Activated naive CD4-positive, alpha-beta T cell treated with anti-CD3 and anti-CD28 coated beads, Interleukin-2, amount 50 U/mL, for 72 hours (primary cell): ENCODE measurements at regions not wholly inside any gene's neighbourhood (a gene's known extent, or its start where the extent isn't known, plus 50 kb on each side); places are given as distances from the start of the nearest gene placed in this dataset.

Source experiments
- ATAC-seq, 2 donors: fragments of 150-1000 bp; cut with Tn5 transposase; 2 replicates each; pipeline ENCODE4 v1.10.0; 2021; ENCODE audit warnings: mild to moderate bottlenecking in 2 of 2, moderate library complexity in 2 of 2
- DNase-seq, 2 donors: peaks; one replicate each; pipeline ENCODE4 v3.0.0; 2021 to 2022; ENCODE audit warnings: low spot score in 2 of 2
- H3K27ac Mint-ChIP-seq, 2 donors: one replicate each; pipeline ENCODE4 v1.8.0; 2022; ENCODE audit warnings: mild to moderate bottlenecking in 2 of 2, mixed read lengths in 2 of 2
- H3K36me3 Mint-ChIP-seq, 2 donors: one replicate each; pipeline ENCODE4 v1.8.0; 2022; ENCODE audit warnings: mixed read lengths in 2 of 2
- H3K9me3 Mint-ChIP-seq, 2 donors: one replicate each; pipeline ENCODE4 v1.8.0; 2022; ENCODE audit warnings: mixed read lengths in 2 of 2

GRCh38 chr1:105886309-105886708 is 1170.2 kb upstream of the PRMT6 start:
- no peak for ATAC-seq
- no peak overlapping the region for H3K27ac Mint-ChIP-seq
- DNase-seq, result no peak
- H3K9me3 Mint-ChIP-seq, result peaks cover 21 to 25% of the 10 kb centered on the region in 2 donors
- H3K36me3 Mint-ChIP-seq, result peaks cover 0 to 23% of the 10 kb centered on the region in 2 donors

DNA sequence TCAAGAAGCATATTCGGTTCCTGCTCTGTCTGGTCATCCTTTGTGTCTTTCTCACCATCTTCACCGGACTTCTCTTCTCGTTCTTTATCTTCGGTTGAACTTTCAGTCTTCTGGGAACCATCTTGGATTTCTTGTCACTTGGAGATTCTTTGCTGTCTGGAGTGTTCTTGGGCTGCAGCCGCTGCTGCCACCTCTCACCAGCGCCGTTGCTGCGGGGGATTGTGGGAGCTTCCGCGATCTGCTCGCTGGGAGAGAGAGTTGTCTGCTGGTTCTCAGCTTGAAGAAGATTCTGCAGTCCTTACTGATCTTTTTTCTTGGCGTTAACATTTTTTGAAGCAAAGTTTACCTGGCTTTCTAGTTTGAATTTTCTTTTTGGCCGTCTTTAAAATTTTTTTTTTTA is 1165.2 kb upstream of the PRMT6 start:
- DNase-seq (no peak), ATAC-seq (no peak)
- Mint-ChIP-seq H3K9me3 (peaks cover 23 to 30% of the 10 kb centered on the region in 2 donors), H3K36me3 (peaks cover 4 to 14% of the 10 kb centered on the region in 2 donors), H3K27ac (no peak overlapping the region)

GRCh38 chr1:105894006-105894405 is 1162.5 kb upstream of the PRMT6 start:
- Mint-ChIP-seq H3K36me3 (peaks cover 4 to 25% of the 10 kb centered on the region in 2 donors), H3K27ac (no peak overlapping the region), H3K9me3 (peaks cover 34 to 40% of the 10 kb centered on the region in 2 donors)
- DNase-seq (no peak), ATAC-seq (no peak)

DNA sequence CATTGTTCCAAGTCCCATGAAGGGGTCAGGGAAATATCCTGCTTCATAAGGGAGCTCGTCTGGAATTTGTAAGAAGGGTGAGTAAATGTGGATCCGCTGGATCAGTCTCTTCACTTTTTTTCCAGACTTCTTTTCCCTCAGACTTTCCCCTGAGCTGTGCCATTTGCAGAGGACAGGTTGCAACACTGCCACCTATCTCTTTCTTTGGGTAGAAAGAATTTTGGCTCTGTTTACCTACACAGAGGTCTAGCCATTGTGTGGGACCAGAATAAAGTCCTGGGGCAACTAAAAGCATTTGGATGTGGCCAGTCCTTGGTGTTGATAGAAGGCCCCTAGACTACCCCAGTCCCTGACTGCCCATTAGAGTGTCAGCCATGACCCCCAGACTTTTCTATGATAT is 1146.7 kb upstream of the PRMT6 start:
- no peak for DNase-seq
- Mint-ChIP-seq H3K27ac (no peak overlapping the region), H3K9me3 (peaks cover 12 to 25% of the 10 kb centered on the region in 2 donors), H3K36me3 (peaks cover 0 to 5% of the 10 kb centered on the region in 2 donors)
- ATAC-seq, result no peak

DNA sequence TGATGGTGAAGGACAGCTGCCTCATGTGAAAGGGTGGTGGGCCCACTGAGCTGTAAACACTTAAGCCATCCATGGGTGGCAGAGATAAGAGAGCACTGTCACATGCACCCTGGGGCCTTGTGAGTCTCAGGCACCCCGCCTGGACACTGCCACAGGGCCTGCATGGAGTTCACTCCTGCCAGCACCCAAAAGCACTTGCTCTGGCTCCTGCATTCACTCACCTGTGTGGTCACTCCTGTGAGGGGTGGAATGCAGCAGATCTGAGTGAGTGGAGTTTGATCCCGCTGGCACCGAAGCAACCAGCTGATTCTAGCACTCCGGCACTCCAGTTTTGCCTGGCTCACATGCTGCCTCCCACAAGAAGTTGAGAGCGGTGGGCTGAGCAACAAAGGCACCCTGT is 1142.1 kb upstream of the PRMT6 start:
- no peak overlapping the region for H3K27ac Mint-ChIP-seq

GRCh38 chr1:105934806-105935205 is 1121.7 kb upstream of the PRMT6 start:
- Mint-ChIP-seq H3K9me3 (peaks cover 23 to 33% of the 10 kb centered on the region in 2 donors), H3K27ac (no peak overlapping the region), H3K36me3 (peaks cover 6 to 9% of the 10 kb centered on the region in 2 donors)
- DNase-seq (no peak), ATAC-seq (no peak)

More for the DNA sequence above, 1142.1 kb upstream of the PRMT6 start:
- ATAC-seq (no peak), DNase-seq (no peak)
- H3K36me3 Mint-ChIP-seq, result no peaks in the 10 kb centered on the region
- H3K9me3 Mint-ChIP-seq, result peaks cover 5 to 24% of the 10 kb centered on the region in 2 donors

- Mint-ChIP-seq H3K27ac (no peak overlapping the region), H3K36me3 (no peaks in the 10 kb centered on the region)
Measured at GRCh38 chr1:105964879-105965278, 1091.6 kb upstream of the PRMT6 start.

GRCh38 chr1:105997516-105997915 is 1059.0 kb upstream of the PRMT6 start:
- Mint-ChIP-seq H3K27ac (no peak overlapping the region), H3K9me3 (peaks cover 14 to 30% of the 10 kb centered on the region in 2 donors), H3K36me3 (no peaks in the 10 kb centered on the region)
- ATAC-seq, result no peak
- DNase-seq, result no peak

More at GRCh38 chr1:105964879-105965278, 1091.6 kb upstream of the PRMT6 start:
- no peak for ATAC-seq
- no peak for DNase-seq
- peaks cover 4 to 10% of the 10 kb centered on the region in 2 donors for H3K9me3 Mint-ChIP-seq

DNA sequence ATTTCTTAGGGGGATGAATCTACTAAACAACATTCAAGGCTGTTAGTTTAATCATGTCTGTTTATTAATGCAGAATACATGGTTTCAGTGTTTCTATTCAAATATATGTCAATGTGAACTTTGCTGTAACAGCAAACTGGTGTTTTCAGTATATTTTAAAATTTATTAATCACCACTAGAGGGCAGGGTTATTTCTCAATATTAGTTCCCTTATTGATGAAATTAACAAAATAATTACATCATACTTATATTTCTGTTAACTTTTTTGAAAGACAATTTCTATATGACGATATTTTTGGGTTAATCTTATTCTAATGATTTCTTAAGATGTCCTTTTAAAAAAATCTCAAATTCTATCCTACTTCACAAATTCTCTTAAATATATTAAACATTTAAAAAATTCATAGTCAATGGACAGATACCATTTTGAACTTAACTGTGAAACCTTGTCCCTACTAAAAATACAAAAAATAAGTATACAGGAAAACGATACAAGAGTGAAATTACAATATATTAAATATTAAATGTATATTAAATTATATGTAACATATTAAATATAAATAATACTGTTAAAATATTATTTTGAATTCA is 1034.1 kb upstream of the PRMT6 start:
- ATAC-seq (no peak), DNase-seq (no peak)
- H3K27ac Mint-ChIP-seq, result no peak overlapping the region
- no peaks in the 10 kb centered on the region for H3K36me3 Mint-ChIP-seq
- H3K9me3 Mint-ChIP-seq, result peaks cover 0 to 4% of the 10 kb centered on the region in 2 donors

- Mint-ChIP-seq H3K27ac (no peak overlapping the region), H3K9me3 (no peaks in the 10 kb centered on the region), H3K36me3 (no peaks in the 10 kb centered on the region)
- DNase-seq, result no peak
- no peak for ATAC-seq
Measured at GRCh38 chr1:106027871-106028270, 1028.6 kb upstream of the PRMT6 start.

DNA sequence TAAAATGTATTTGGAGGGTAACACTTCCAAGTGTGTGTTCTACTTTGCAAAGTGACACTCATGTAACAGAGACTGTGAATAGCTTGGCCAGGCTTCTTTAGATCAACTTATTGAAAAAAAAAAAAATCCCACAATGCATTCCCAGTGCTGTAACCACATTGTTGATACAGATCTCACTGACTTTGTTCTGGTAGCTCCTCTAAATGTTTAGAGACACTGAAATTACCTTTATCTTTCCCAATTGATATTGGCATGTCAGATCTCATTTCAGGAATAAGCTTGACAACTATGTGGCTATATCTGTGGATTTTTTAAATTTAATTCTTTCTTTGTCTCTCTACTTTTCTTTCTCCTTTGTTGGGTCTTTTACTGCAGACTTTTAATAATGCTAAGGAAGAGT is 1018.9 kb upstream of the PRMT6 start:
- DNase-seq (no peak), ATAC-seq (no peak)
- Mint-ChIP-seq H3K36me3 (peaks cover 0 to 1% of the 10 kb centered on the region in 2 donors), H3K9me3 (peaks cover 23 to 24% of the 10 kb centered on the region in 2 donors), H3K27ac (no peak overlapping the region)

DNA sequence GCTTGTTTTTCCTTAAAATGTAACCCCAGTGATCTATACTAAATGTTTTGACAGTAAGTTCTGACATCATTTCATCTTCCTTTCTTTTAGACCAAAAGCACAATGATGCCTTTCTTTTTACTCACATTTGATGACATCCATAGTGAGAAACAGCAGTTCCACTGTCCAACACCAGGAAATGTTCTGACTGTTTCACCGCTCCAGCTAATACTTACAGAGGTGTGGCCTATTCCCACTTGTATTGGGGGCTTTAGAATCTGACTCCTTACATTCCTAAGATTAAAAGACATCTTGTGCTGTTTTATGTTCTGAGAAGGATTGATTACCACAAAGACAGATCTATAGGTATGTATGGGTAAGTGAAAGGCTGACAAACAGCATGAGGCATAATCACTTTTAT is 1018.2 kb upstream of the PRMT6 start:
- Mint-ChIP-seq H3K36me3 (peaks cover 0 to 7% of the 10 kb centered on the region in 2 donors), H3K9me3 (peaks cover 23 to 29% of the 10 kb centered on the region in 2 donors), H3K27ac (no peak overlapping the region)
- ATAC-seq (no peak), DNase-seq (no peak)

GRCh38 chr1:106043971-106044370 is 1012.5 kb upstream of the PRMT6 start:
- Mint-ChIP-seq H3K9me3 (peaks cover 24 to 32% of the 10 kb centered on the region in 2 donors), H3K36me3 (peaks cover 0 to 7% of the 10 kb centered on the region in 2 donors)
- ATAC-seq, result no peak

GRCh38 chr1:106047210-106047609 is 1009.3 kb upstream of the PRMT6 start:
- Mint-ChIP-seq H3K36me3 (peaks cover 0 to 7% of the 10 kb centered on the region in 2 donors), H3K27ac (no peak overlapping the region), H3K9me3 (peaks cover 19 to 28% of the 10 kb centered on the region in 2 donors)
- ATAC-seq, result no peak
- DNase-seq, result no peak

More at GRCh38 chr1:106043971-106044370, 1012.5 kb upstream of the PRMT6 start:
- H3K27ac Mint-ChIP-seq, result no peak overlapping the region
- DNase-seq, result no peak

DNA sequence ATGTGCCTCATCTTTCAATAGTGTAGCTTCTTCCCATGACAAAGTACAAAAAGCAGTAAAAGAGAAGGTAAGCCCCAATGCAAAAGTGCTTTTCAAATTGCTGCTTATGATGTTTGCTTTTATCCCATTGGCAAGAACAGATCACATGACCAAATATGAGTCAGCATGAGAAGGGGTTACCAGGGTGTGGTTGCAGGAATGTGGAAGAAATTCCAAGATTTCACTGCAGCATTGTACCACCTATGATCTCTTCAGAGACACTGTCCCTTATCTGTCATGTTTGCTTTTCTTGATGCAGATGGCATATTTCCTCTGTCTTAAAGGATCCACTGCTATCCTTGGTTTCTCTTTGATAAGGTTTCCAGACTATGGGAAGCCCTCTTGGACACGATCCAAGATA is 1006.9 kb upstream of the PRMT6 start:
- no peak for DNase-seq
- peaks cover 0 to 5% of the 10 kb centered on the region in 2 donors for H3K36me3 Mint-ChIP-seq
- no peak for ATAC-seq
- H3K9me3 Mint-ChIP-seq, result peaks cover 15 to 19% of the 10 kb centered on the region in 2 donors
- no peak overlapping the region for H3K27ac Mint-ChIP-seq

DNA sequence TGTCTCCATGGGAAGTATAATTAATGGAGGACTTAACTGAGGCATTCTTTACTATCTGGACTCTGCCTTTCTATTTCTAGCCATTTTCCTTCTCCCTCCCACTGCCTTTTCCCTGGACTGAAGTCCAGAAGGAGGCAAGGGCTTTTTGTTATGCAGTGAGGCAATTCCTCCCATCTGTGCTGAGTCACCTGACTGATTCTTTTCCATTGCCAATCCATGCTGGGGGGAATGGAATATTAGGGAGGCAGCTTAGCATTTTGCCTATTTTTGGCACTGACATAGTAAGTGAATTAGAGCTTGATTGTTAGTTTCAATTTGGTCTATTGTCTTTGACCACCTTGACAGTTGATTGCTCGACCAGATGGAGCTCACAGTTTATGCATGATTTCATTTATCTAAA is 1000.6 kb upstream of the PRMT6 start:
- Mint-ChIP-seq H3K36me3 (peaks cover 0 to 5% of the 10 kb centered on the region in 2 donors), H3K27ac (no peak overlapping the region), H3K9me3 (peaks cover 12 to 22% of the 10 kb centered on the region in 2 donors)
- ATAC-seq (no peak), DNase-seq (no peak)

- DNase-seq (no peak), ATAC-seq (no peak)
- Mint-ChIP-seq H3K36me3 (no peaks in the 10 kb centered on the region), H3K9me3 (peaks cover 11 to 12% of the 10 kb centered on the region in 2 donors), H3K27ac (no peak overlapping the region)
Measured at GRCh38 chr1:106061586-106062495, 994.6 kb upstream of the PRMT6 start.
